ENCODE measurements at regions not wholly inside any gene's neighbourhood (a gene's known extent, or its start where the extent isn't known, plus 50 kb on each side); places are given as distances from the start of the nearest gene placed in this dataset.

DNA sequence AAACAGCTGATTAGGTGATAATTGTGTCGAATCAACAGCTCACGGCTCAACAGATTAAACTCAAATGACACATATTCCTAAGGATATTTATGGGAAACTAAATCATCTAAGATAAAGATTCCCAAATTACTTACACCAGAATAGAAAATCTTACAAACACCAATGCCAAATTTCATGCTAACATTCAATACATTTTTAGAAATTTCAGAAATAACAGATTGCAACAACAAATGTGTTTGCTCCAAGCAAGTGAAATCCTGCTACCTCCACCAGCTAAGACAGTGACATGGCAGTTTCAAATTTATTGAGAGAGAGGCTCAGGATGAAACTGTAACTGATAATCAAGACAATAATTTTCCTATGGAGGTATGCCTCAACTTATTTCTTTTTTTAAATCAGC is 65.0 kb upstream of the EPB41L3 start (continued):
- TF ChIP-seq, protein P1, sequence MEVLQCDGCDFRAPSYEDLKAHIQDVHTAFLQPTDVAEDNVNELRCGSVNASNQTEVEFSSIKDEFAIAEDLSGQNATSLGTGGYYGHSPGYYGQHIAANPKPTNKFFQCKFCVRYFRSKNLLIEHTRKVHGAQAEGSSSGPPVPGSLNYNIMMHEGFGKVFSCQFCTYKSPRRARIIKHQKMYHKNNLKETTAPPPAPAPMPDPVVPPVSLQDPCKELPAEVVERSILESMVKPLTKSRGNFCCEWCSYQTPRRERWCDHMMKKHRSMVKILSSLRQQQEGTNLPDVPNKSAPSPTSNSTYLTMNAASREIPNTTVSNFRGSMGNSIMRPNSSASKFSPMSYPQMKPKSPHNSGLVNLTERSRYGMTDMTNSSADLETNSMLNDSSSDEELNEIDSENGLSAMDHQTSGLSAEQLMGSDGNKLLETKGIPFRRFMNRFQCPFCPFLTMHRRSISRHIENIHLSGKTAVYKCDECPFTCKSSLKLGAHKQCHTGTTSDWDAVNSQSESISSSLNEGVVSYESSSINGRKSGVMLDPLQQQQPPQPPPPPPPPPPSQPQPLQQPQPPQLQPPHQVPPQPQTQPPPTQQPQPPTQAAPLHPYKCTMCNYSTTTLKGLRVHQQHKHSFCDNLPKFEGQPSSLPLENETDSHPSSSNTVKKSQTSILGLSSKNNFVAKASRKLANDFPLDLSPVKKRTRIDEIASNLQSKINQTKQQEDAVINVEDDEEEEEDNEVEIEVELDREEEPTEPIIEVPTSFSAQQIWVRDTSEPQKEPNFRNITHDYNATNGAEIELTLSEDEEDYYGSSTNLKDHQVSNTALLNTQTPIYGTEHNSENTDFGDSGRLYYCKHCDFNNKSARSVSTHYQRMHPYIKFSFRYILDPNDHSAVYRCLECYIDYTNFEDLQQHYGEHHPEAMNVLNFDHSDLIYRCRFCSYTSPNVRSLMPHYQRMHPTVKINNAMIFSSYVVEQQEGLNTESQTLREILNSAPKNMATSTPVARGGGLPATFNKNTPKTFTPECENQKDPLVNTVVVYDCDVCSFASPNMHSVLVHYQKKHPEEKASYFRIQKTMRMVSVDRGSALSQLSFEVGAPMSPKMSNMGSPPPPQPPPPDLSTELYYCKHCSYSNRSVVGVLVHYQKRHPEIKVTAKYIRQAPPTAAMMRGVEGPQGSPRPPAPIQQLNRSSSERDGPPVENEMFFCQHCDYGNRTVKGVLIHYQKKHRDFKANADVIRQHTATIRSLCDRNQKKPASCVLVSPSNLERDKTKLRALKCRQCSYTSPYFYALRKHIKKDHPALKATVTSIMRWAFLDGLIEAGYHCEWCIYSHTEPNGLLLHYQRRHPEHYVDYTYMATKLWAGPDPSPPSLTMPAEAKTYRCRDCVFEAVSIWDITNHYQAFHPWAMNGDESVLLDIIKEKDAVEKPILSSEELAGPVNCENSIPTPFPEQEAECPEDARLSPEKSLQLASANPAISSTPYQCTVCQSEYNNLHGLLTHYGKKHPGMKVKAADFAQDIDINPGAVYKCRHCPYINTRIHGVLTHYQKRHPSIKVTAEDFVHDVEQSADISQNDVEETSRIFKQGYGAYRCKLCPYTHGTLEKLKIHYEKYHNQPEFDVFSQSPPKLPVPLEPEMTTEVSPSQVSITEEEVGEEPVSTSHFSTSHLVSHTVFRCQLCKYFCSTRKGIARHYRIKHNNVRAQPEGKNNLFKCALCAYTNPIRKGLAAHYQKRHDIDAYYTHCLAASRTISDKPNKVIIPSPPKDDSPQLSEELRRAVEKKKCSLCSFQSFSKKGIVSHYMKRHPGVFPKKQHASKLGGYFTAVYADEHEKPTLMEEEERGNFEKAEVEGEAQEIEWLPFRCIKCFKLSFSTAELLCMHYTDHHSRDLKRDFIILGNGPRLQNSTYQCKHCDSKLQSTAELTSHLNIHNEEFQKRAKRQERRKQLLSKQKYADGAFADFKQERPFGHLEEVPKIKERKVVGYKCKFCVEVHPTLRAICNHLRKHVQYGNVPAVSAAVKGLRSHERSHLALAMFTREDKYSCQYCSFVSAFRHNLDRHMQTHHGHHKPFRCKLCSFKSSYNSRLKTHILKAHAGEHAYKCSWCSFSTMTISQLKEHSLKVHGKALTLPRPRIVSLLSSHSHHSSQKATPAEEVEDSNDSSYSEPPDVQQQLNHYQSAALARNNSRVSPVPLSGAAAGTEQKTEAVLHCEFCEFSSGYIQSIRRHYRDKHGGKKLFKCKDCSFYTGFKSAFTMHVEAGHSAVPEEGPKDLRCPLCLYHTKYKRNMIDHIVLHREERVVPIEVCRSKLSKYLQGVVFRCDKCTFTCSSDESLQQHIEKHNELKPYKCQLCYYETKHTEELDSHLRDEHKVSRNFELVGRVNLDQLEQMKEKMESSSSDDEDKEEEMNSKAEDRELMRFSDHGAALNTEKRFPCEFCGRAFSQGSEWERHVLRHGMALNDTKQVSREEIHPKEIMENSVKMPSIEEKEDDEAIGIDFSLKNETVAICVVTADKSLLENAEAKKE (CRISPR knock-in tag; IDR thresholded peaks at IDR 0.05) = no peak
- TF ChIP-seq, protein P2, sequence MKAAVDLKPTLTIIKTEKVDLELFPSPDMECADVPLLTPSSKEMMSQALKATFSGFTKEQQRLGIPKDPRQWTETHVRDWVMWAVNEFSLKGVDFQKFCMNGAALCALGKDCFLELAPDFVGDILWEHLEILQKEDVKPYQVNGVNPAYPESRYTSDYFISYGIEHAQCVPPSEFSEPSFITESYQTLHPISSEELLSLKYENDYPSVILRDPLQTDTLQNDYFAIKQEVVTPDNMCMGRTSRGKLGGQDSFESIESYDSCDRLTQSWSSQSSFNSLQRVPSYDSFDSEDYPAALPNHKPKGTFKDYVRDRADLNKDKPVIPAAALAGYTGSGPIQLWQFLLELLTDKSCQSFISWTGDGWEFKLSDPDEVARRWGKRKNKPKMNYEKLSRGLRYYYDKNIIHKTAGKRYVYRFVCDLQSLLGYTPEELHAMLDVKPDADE (IDR thresholded peaks at IDR 0.05) = no peak
- no peak for TF ChIP-seq EZH2 (IDR thresholded peaks at IDR 0.05; ENCODE audit: low read depth, unreplicated experiment)

DNA sequence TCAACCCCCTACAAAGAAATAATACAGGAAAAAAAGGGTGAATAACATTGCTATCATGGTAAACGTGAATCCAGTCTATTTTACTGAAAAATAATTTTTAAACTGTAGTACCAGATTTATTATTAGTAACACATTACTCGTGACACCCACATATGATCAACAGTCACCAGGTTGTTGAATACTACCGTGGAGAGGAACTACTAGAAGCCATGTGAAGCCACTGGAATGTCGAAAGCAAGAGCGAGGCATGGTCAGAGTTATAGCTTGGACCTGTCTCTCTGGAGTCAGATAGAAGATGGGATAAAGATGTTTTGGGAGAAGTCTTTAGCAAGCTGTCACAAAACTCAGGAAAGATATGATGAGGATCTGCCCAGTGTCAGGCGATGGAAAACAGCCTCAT is 63.2 kb upstream of the EPB41L3 start:
- Mint-ChIP-seq H3K4me1 (peaks cover 3% of the 10 kb centered on the region; the same call in 2 of the 3 replicates), H3K27ac (no peak overlapping the region), H3K9me3 (peaks cover 3% of the 10 kb centered on the region; the same call in 1 of the 3 replicates), H3K36me3 (ENCODE audit: low read depth) (no peaks in the 10 kb centered on the region), H3K27me3 (ENCODE audit: insufficient read depth, low read depth, poor library complexity) (peaks cover 1% of the 10 kb centered on the region), H3K4me3 (no peak overlapping the region)
- H3K9me2 ChIP-seq (ENCODE audit: insufficient read depth) = no peaks in the 10 kb centered on the region
- no peak for DNase-seq (ENCODE audit: low spot score)
- no peaks in the 10 kb centered on the region for H3K4me1 ChIP-seq (ENCODE audit: insufficient read depth)
- H3K4me3 ChIP-seq = no peak overlapping the region
- H4K20me1 ChIP-seq (replicated peaks; ENCODE audit: insufficient read depth) = no peaks in the 10 kb centered on the region
- H3K36me3 ChIP-seq (ENCODE audit: insufficient read depth) = no peaks in the 10 kb centered on the region
- H3K27ac ChIP-seq (ENCODE audit: low read depth) = no peak overlapping the region
- no peaks in the 10 kb centered on the region for H3F3A ChIP-seq (replicated peaks; ENCODE audit: low read depth)
- H3K79me2 ChIP-seq (replicated peaks; ENCODE audit: insufficient read depth) = no peaks in the 10 kb centered on the region
- no peak for ATAC-seq
- no peak overlapping the region for H2AFZ ChIP-seq
- H3K4me2 ChIP-seq = no peak overlapping the region
- H3K27me3 ChIP-seq (ENCODE audit: insufficient read depth) = no peaks in the 10 kb centered on the region
- TF ChIP-seq, protein P2 (IDR thresholded peaks at IDR 0.05) = no peak
- TF ChIP-seq EZH2phosphoT487 (IDR thresholded peaks at IDR 0.05; ENCODE audit: unreplicated experiment) = no peak
- no peak for TF ChIP-seq POLR2AphosphoS5 (IDR thresholded peaks at IDR 0.05; ENCODE audit: low read depth)
- TF ChIP-seq, protein P1 (CRISPR knock-in tag; IDR thresholded peaks at IDR 0.05) = no peak
- no peak for TF ChIP-seq ZNF331 (CRISPR knock-in tag; IDR thresholded peaks at IDR 0.05; ENCODE audit: low read depth)
- TF ChIP-seq STAT1 (IDR thresholded peaks at IDR 0.05; ENCODE audit: unreplicated experiment) = no peak
- TF ChIP-seq NANOG (IDR thresholded peaks at IDR 0.05; ENCODE audit: borderline replicate concordance) = no peak
